ENCODE measurements at regions not wholly inside any gene's neighbourhood (a gene's known extent, or its start where the extent isn't known, plus 50 kb on each side); places are given as distances from the start of the nearest gene placed in this dataset.

GRCh38 chr2:75320898-75321598 is 121.7 kb upstream of the TACR1 start:
- TF ChIP-seq, protein P1, sequence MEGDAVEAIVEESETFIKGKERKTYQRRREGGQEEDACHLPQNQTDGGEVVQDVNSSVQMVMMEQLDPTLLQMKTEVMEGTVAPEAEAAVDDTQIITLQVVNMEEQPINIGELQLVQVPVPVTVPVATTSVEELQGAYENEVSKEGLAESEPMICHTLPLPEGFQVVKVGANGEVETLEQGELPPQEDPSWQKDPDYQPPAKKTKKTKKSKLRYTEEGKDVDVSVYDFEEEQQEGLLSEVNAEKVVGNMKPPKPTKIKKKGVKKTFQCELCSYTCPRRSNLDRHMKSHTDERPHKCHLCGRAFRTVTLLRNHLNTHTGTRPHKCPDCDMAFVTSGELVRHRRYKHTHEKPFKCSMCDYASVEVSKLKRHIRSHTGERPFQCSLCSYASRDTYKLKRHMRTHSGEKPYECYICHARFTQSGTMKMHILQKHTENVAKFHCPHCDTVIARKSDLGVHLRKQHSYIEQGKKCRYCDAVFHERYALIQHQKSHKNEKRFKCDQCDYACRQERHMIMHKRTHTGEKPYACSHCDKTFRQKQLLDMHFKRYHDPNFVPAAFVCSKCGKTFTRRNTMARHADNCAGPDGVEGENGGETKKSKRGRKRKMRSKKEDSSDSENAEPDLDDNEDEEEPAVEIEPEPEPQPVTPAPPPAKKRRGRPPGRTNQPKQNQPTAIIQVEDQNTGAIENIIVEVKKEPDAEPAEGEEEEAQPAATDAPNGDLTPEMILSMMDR (conservative IDR thresholded peaks at IDR 0.05; ENCODE audit: low read depth, low read length), result no peak
- no peak for TF ChIP-seq EZH2 (IDR thresholded peaks at IDR 0.05; ENCODE audit: low read length, unreplicated experiment)
- TF ChIP-seq EZH2phosphoT487 (IDR thresholded peaks at IDR 0.05; ENCODE audit: borderline replicate concordance, low read length), result no peak
